ENCODE measurements at regions not wholly inside any gene's neighbourhood (a gene's known extent, or its start where the extent isn't known, plus 50 kb on each side); places are given as distances from the start of the nearest gene placed in this dataset.
A peak's percentile ranks its signal among the peaks of the same experiment; 100 is the strongest.

DNA sequence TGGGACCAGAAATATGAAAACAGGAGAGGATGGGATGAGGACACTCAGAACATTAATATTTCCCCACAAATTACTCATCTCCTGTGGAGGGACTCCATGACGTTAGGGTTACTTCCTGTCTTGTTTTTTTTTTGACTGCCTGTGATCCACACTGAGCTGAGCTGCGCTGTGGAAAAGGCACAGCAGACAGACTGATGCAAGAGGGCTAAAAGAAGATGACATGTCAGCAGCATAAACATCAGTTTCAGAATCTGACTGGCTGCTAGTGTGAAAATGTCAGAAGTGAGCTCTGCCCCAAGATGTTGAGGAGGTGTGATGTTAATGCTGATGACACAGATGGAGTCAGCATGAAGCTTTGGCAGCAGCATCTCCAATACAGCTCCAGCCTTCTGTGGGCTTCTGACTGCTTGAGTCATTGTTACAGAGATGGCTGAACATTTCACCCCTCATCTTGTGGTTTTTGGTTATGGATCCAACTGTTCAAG, 286.8 kb downstream of the BLID start:
- TF ChIP-seq POLR2AphosphoS5 (IDR thresholded peaks at IDR 0.05; ENCODE audit: low read depth, low read length) (0 out of 2 replicates have a peak, but pooled peaks have one; percentile 12), RAD21 (IDR thresholded peaks at IDR 0.05; ENCODE audit: low read depth) (no peak)
- TF ChIP-seq, protein P1, sequence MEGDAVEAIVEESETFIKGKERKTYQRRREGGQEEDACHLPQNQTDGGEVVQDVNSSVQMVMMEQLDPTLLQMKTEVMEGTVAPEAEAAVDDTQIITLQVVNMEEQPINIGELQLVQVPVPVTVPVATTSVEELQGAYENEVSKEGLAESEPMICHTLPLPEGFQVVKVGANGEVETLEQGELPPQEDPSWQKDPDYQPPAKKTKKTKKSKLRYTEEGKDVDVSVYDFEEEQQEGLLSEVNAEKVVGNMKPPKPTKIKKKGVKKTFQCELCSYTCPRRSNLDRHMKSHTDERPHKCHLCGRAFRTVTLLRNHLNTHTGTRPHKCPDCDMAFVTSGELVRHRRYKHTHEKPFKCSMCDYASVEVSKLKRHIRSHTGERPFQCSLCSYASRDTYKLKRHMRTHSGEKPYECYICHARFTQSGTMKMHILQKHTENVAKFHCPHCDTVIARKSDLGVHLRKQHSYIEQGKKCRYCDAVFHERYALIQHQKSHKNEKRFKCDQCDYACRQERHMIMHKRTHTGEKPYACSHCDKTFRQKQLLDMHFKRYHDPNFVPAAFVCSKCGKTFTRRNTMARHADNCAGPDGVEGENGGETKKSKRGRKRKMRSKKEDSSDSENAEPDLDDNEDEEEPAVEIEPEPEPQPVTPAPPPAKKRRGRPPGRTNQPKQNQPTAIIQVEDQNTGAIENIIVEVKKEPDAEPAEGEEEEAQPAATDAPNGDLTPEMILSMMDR (IDR thresholded peaks at IDR 0.05 in 2 of 3, conservative IDR thresholded peaks at IDR 0.05 in 1 of 3; ENCODE audit: borderline replicate concordance in 1 of 3, insufficient read depth in 1 of 3, low read depth in 2 of 3, low read length in 2 of 3), result no peak

All from HCT116 (cell line).